OCI-LY3 (cell line): ENCODE measurements at regions not wholly inside any gene's neighbourhood (a gene's known extent, or its start where the extent isn't known, plus 50 kb on each side); places are given as distances from the start of the nearest gene placed in this dataset.

Experiments
- H2AFZ ChIP-seq: fragments of 200-600, 300-600 bp; shearing (Covaris generic); 2 replicates; pipeline ENCODE4 v1.6.0; 2014; ENCODE audit warnings: antibody characterized with exemption, low read depth, low read length
- H3K27ac ChIP-seq: fragments of 200-600, 300-600 bp; sonication (generic); 2 replicates; pipeline ENCODE4 v1.5.1; 2014; ENCODE audit warnings: mild to moderate bottlenecking, low read length, moderate library complexity, mixed read lengths
- H3K27me3 ChIP-seq: fragments of 200-600, 300-600 bp; sonication (generic); 2 replicates; pipeline ENCODE4 v1.6.1; 2014; ENCODE audit warnings: low read depth, low read length, mixed read lengths
- H3K36me3 ChIP-seq: fragments of 200-600, 300-600 bp; sonication (generic); replicated peaks from 2 replicates; pipeline ENCODE3; 2014; ENCODE audit warnings: low read depth, low read length, mixed read lengths
- H3K4me1 ChIP-seq: fragments of 300-600, 200-600 bp; sonication (generic); 2 replicates; pipeline ENCODE4 v1.6.1; 2014; ENCODE audit warnings: low read length, mixed read lengths
- H3K4me2 ChIP-seq: fragments of 200-600, 300-600 bp; sonication (generic); 2 replicates; pipeline ENCODE4 v1.6.1; 2014; ENCODE audit warnings: low read length, mixed read lengths
- H3K4me3 ChIP-seq: fragments of 300-600, 200-600 bp; sonication (generic); 2 replicates; pipeline ENCODE4 v1.5.1; 2014; ENCODE audit warnings: antibody characterized with exemption, mild to moderate bottlenecking, low read length, moderate library complexity
- H3K79me2 ChIP-seq: fragments of 300-600, 200-600 bp; shearing (Covaris generic); 2 replicates; pipeline ENCODE4 v1.6.1; 2014; ENCODE audit warnings: mild to moderate bottlenecking, low read length, mixed read lengths
- H3K9ac ChIP-seq: fragments of 300-600, 200-600 bp; shearing (Covaris generic); 2 replicates; pipeline ENCODE4 v1.6.0; 2014; ENCODE audit warnings: mild to moderate bottlenecking, low read length, moderate library complexity
- H3K9me3 ChIP-seq: fragments of 200-600, 300-600 bp; shearing (Covaris generic); 2 replicates; pipeline ENCODE4 v1.6.1; 2014; ENCODE audit warnings: low read length, mixed read lengths; ENCODE audit not compliant: insufficient read depth
- H4K20me1 ChIP-seq: fragments of 200-600, 300-600 bp; sonication (generic); 2 replicates; pipeline ENCODE4 v1.6.1; 2016; ENCODE audit warnings: low read length, mixed read lengths; ENCODE audit not compliant: insufficient read depth
- EZH2phosphoT487 ChIP-seq: fragments of 200-600 bp; shearing (Covaris generic); IDR thresholded peaks from 2 replicates; pipeline ENCODE4 v1.6.1; 2018; ENCODE audit warnings: antibody characterized with exemption, mixed run types, low read depth
- TF ChIP-seq, protein P1 (sequence below): fragments of 200-600, 300-600 bp; sonication (generic); IDR thresholded peaks from 2 replicates; pipeline ENCODE4 v1.5.1; 2014; ENCODE audit warnings: antibody characterized with exemption, low read length, low read depth

DNA sequence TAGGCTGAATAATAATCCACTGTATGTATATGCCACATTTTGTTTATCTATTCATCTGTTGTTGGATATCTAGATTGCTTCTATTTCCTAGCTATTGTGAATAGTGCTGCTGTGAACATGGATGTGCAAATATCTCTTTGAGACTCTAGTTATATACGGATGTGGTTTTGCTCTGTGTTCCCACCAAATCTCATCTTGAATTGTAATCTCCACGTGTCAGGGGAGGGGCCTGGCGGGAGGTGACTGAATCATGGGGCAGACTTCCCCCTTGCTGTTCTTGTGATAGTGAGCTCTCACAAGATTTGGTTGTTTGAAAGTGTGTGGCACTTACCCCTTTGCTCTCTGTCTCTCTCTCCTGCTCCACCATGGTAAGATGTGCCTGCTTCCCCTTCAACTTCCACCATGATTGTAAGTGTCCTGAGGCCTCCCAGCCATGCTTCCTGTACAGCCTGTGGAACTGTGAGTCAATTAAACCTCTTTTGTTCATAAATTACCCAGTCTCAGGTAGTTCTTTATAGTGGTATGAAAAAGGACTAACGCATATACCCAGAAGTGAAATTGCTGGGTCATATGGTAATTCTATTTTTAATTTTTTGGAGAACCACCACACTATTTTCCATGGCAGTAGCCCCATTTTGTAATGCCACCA, 86.1 kb upstream of the UPP2 start:
- no peaks in the 10 kb centered on the region for H3K4me1 ChIP-seq
- H3K4me3 ChIP-seq = no peak overlapping the region
- H3K4me2 ChIP-seq = no peak overlapping the region
- no peaks in the 10 kb centered on the region; the same call in 1 of the 2 replicates for H3K27me3 ChIP-seq
- TF ChIP-seq EZH2phosphoT487 = no peak
- TF ChIP-seq, protein P1, sequence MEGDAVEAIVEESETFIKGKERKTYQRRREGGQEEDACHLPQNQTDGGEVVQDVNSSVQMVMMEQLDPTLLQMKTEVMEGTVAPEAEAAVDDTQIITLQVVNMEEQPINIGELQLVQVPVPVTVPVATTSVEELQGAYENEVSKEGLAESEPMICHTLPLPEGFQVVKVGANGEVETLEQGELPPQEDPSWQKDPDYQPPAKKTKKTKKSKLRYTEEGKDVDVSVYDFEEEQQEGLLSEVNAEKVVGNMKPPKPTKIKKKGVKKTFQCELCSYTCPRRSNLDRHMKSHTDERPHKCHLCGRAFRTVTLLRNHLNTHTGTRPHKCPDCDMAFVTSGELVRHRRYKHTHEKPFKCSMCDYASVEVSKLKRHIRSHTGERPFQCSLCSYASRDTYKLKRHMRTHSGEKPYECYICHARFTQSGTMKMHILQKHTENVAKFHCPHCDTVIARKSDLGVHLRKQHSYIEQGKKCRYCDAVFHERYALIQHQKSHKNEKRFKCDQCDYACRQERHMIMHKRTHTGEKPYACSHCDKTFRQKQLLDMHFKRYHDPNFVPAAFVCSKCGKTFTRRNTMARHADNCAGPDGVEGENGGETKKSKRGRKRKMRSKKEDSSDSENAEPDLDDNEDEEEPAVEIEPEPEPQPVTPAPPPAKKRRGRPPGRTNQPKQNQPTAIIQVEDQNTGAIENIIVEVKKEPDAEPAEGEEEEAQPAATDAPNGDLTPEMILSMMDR = no peak
- no peaks in the 10 kb centered on the region for H4K20me1 ChIP-seq
- no peak overlapping the region for H3K27ac ChIP-seq
- H3K9ac ChIP-seq = no peak overlapping the region
- no peak overlapping the region for H2AFZ ChIP-seq
- H3K9me3 ChIP-seq = no peaks in the 10 kb centered on the region
- H3K79me2 ChIP-seq = no peaks in the 10 kb centered on the region
- no peaks in the 10 kb centered on the region for H3K36me3 ChIP-seq

DNA sequence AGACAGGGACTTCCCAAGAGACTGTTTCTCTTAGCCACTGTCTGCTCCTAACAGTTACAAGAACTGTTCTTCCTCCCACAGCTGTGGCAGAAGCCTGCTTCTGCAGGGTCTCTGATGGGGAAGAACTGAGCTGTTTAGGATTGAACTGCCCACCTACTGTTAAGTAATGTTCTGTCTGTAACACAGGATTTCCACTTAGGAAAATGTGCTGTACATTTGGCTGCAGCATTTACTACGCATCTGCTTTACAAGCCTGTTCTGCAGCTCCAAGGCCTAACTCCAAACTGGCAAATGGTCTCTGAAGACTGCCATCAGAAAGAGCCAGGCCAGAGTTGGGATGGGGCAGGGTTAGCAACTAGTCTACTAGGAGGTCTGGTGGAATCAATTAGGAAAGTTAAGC, 87.8 kb upstream of the UPP2 start:
- Histone ChIP-seq H3K9me3 (no peaks in the 10 kb centered on the region), H3K36me3 (no peaks in the 10 kb centered on the region), H3K4me1 (peaks cover 6% of the 10 kb centered on the region), H3K27ac (no peak overlapping the region), H3K27me3 (peaks cover 11% of the 10 kb centered on the region), H2AFZ (0 out of 2 replicates have a peak overlapping the region, but pooled peaks have one; percentile 52), H3K79me2 (no peaks in the 10 kb centered on the region), H3K4me2 (no peak overlapping the region), H4K20me1 (no peaks in the 10 kb centered on the region), H3K9ac (no peak overlapping the region), H3K4me3 (no peak overlapping the region)
- TF ChIP-seq EZH2phosphoT487 = no peak
- TF ChIP-seq, protein P1 = no peak

DNA sequence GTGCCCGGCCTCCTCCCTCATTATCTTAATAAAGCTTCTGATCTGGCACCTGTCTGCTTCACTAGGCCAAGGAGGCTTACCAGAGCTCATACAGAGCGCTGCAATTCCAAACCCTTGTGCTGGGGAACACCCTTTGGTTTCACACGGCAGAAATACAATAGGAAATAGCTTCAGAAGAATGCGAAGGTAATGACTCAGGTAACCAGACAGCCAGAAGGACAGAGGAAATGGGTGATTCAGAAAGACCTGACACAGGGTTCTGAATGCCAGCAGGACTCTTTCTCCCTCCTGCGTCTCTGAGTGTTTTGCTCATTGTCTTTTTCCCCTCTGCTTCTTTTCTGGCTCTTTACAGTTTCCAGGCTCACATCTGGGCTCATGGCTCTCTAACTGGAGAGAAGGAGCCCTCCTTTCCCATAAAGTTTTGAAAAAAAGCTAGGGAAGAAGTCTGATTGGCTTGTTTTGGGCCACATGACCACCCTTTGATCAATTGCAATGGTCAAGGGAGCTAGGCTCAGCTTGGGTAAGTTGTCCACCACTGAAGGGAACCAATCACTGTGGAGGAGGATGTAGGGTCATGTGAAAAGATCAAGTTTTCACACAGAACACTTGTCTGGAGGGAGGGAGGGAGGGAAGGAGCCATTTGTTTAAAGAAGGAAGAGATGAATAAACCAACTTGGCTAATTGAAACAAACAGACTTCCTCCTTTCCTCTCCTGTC, 90.5 kb upstream of the UPP2 start:
- no peaks in the 10 kb centered on the region for H3K36me3 ChIP-seq
- H4K20me1 ChIP-seq = no peaks in the 10 kb centered on the region
- H3K79me2 ChIP-seq = no peaks in the 10 kb centered on the region
- H3K9me3 ChIP-seq = no peaks in the 10 kb centered on the region
- H3K27ac ChIP-seq = no peak overlapping the region
- TF ChIP-seq, protein P1 = no peak
- TF ChIP-seq EZH2phosphoT487 = no peak
- peaks cover 14% of the 10 kb centered on the region for H3K27me3 ChIP-seq
- no peak overlapping the region for H3K9ac ChIP-seq
- peaks cover 6% of the 10 kb centered on the region for H3K4me1 ChIP-seq
- H3K4me3 ChIP-seq = no peak overlapping the region
- 0 out of 2 replicates have a peak overlapping the region, but pooled peaks have one; percentile 33 for H2AFZ ChIP-seq
- no peak overlapping the region for H3K4me2 ChIP-seq

DNA sequence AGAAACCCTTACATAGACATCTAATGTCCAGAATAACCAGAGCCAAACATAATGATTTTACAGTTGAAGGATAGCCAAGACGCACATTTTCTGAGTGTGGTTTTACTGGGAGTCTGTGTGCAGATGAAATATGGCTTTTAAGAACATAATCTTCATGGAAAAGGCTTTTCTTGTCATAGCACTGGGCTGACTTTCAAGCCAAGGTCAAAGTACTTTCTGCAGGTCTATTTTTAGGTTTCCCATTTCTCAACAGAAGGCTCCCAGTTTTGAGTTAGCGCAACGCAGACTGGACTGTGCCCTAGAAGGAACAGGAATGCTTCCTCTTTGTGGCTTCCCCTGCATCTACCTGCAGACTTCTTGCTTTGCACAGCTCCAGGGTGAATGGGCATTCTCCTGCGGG, 92.3 kb upstream of the UPP2 start:
- H3K79me2 ChIP-seq = no peaks in the 10 kb centered on the region
- peaks cover 6% of the 10 kb centered on the region for H3K4me1 ChIP-seq
- H3K27me3 ChIP-seq = peaks cover 14% of the 10 kb centered on the region
- TF ChIP-seq, protein P1 = no peak
- no peak for TF ChIP-seq EZH2phosphoT487
- H3K4me2 ChIP-seq = peak overlapping the region; percentile 4; the same call in 1 of the 2 replicates
- no peak overlapping the region for H3K4me3 ChIP-seq
- no peaks in the 10 kb centered on the region for H3K9me3 ChIP-seq
- no peaks in the 10 kb centered on the region for H3K36me3 ChIP-seq
- H2AFZ ChIP-seq = no peak overlapping the region
- no peak overlapping the region for H3K27ac ChIP-seq
- H4K20me1 ChIP-seq = no peaks in the 10 kb centered on the region
- no peak overlapping the region for H3K9ac ChIP-seq
